Pons (tissue), 1 donor: ENCODE measurements at regions not wholly inside any gene's neighbourhood (a gene's known extent, or its start where the extent isn't known, plus 50 kb on each side); places are given as distances from the start of the nearest gene placed in this dataset.
A peak's percentile ranks its signal among the peaks of the same experiment; 100 is the strongest.

ENCODE experiments used
- DNase-seq: peaks from one replicate; pipeline ENCODE4 v3.0.0-alpha.2; 2016; ENCODE audit warnings: low spot score

GRCh38 chr20:24261351-24261750, 208.1 kb upstream of the SYNDIG1 start:
- DNase-seq = no peak

- no peak for DNase-seq
These were observed 212.3 kb upstream of the SYNDIG1 start for GRCh38 chr20:24257171-24257570.

- DNase-seq = no peak
These were observed 213.1 kb upstream of the SYNDIG1 start for GRCh38 chr20:24256307-24256706.

GRCh38 chr20:24254480-24254879, 214.9 kb upstream of the SYNDIG1 start:
- no peak for DNase-seq

GRCh38 chr20:24253321-24253720, 216.1 kb upstream of the SYNDIG1 start:
- no peak for DNase-seq

GRCh38 chr20:24245094-24245493, 224.3 kb upstream of the SYNDIG1 start:
- no peak for DNase-seq

GRCh38 chr20:24242763-24243162, 226.7 kb upstream of the SYNDIG1 start:
- DNase-seq = no peak

- DNase-seq = no peak
These were observed 228.0 kb upstream of the SYNDIG1 start for GRCh38 chr20:24241466-24241865.

- DNase-seq = no peak
These were observed 232.5 kb upstream of the SYNDIG1 start for GRCh38 chr20:24236963-24237362.

- DNase-seq = no peak
These were observed 233.2 kb upstream of the SYNDIG1 start for GRCh38 chr20:24236201-24236600.

GRCh38 chr20:24235296-24236175, 233.9 kb upstream of the SYNDIG1 start:
- DNase-seq = peak; percentile 12

- DNase-seq = no peak
These were observed 239.0 kb upstream of the GGTLC1 start for GRCh38 chr20:24227600-24227999.

- DNase-seq = no peak
These were observed 223.9 kb upstream of the GGTLC1 start for GRCh38 chr20:24212494-24212893.

- DNase-seq = no peak
These were observed 223.4 kb upstream of the GGTLC1 start for GRCh38 chr20:24211972-24212371.

GRCh38 chr20:24210356-24210755, 221.8 kb upstream of the GGTLC1 start:
- no peak for DNase-seq

- no peak for DNase-seq
These were observed 220.1 kb upstream of the GGTLC1 start for GRCh38 chr20:24208652-24209051.

- DNase-seq = no peak
These were observed 219.3 kb upstream of the GGTLC1 start for GRCh38 chr20:24207803-24208300.

- DNase-seq = no peak
These were observed 218.4 kb upstream of the GGTLC1 start for GRCh38 chr20:24206995-24207394.

- DNase-seq = no peak
These were observed 215.1 kb upstream of the GGTLC1 start for GRCh38 chr20:24203526-24204183.

- no peak for DNase-seq
These were observed 210.9 kb upstream of the GGTLC1 start for GRCh38 chr20:24199501-24199900.

- DNase-seq = no peak
These were observed 205.6 kb upstream of the GGTLC1 start for GRCh38 chr20:24194143-24194542.

GRCh38 chr20:24190905-24191304, 202.3 kb upstream of the GGTLC1 start:
- no peak for DNase-seq

- DNase-seq = no peak
These were observed 197.2 kb upstream of the GGTLC1 start for GRCh38 chr20:24185791-24186190.
